ENCODE measurements at regions not wholly inside any gene's neighbourhood (a gene's known extent, or its start where the extent isn't known, plus 50 kb on each side); places are given as distances from the start of the nearest gene placed in this dataset.

- TF ChIP-seq CTCF (IDR thresholded peaks at IDR 0.05) = no peak
- TF ChIP-seq POLR2AphosphoS5 (IDR thresholded peaks at IDR 0.05; ENCODE audit: low read depth, low read length) = no peak
Measured at GRCh38 chr17:53234138-53234537, 588.6 kb upstream of the KIF2B start.

Data from Panc1 (cell line).